GM19455 (cell line): ENCODE measurements at regions not wholly inside any gene's neighbourhood (a gene's known extent, or its start where the extent isn't known, plus 50 kb on each side); places are given as distances from the start of the nearest gene placed in this dataset.

Experiments used
- ATAC-seq: cut with Tn5 transposase; IDR thresholded peaks from one replicate; pipeline ENCODE4 v1.9.1; 2021; ENCODE audit not compliant: unreplicated experiment

DNA sequence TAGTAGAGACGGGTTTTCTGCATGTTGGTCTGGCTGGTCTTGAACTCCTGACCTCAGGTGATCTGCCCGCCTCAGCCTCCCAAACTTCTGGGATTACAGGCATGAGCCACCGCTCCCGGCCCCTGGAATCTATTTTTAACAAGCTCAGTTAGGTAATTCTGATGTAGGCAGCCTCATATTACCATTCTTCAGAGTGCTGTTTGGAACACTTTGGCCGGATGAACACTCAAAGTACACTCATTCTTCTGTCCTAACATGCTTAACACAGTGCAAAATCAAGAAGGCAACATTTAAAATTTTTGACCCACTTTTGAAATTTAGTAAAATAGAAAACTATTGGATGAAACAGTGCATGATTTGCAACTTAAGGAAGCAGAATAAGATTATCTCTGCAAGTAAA, 586.7 kb upstream of the CHORDC1 start:
- no peak for ATAC-seq

GRCh38 chr11:90805172-90805571, 582.3 kb upstream of the CHORDC1 start:
- ATAC-seq, result no peak

DNA sequence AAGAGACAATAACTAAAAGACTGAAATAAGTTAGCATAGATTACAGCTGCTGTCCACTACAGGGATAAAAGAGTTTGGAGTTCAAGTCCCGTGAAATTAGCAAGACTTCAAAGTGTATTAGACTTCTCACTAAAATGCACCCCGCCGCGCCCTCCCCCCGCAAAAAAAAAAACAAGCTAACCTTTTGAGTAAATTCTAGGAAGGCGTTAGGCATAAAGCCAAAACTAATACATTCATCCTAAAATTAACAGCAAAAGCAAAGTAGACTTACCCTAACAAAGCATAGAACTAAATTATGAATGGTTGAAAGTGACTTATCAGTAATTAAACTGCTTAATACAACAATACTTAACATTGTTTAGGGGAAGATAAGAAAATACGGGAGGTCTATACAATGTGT, 581.0 kb upstream of the CHORDC1 start:
- no peak for ATAC-seq

DNA sequence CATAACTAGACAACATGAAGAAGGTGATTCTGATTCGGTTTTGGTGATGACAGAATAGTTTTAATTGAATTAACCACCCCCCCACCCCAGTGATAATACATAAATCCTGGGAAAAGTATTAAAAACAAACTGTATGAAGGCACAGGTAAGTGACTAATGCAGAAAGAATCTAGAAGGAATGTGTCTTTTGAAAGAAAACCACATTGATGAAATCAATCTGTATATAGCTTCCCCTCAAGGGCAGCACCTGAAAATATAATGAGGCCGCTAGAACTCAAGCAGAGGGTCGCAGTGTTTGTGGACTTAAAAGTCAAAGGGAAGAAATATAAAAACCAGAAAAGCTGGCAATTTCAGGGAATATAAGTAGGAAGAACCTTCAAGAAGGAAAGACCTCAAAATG, 580.5 kb upstream of the CHORDC1 start:
- ATAC-seq, result no peak

GRCh38 chr11:90798769-90799168, 575.9 kb upstream of the CHORDC1 start:
- no peak for ATAC-seq

GRCh38 chr11:90795746-90796145, 572.9 kb upstream of the CHORDC1 start:
- ATAC-seq, result no peak

GRCh38 chr11:90788961-90789360, 566.1 kb upstream of the CHORDC1 start:
- ATAC-seq, result no peak

- ATAC-seq, result no peak
Observed at GRCh38 chr11:90784241-90784814, 561.5 kb upstream of the CHORDC1 start.

DNA sequence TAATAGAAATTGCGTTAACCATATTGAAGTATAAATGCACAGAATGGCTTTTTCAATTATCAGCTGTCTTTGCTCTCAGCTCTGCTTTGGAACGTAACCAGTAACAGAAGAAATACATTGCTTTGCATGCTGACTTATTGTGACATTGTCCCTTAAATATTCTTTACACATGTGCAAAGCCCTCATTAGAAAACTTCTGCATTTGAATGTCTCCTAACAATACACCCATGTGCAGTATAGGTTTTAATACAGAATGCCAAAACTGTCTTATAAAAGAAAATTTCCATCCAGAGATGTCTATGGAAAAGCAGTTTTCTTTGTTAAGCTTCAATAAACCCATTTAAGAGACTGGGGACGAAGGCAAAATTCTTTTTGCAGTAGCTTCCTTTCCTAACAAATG, 560.3 kb upstream of the CHORDC1 start:
- no peak for ATAC-seq

GRCh38 chr11:90779098-90779497, 556.2 kb upstream of the CHORDC1 start:
- ATAC-seq, result no peak

- ATAC-seq, result no peak
Observed at GRCh38 chr11:90775567-90776165, 552.8 kb upstream of the CHORDC1 start.

- ATAC-seq, result no peak
Observed at GRCh38 chr11:90774727-90775566, 552.1 kb upstream of the CHORDC1 start.

- no peak for ATAC-seq
Observed at GRCh38 chr11:90770007-90770406, 547.2 kb upstream of the CHORDC1 start.

- ATAC-seq, result no peak
Observed at GRCh38 chr11:90766121-90766520, 543.3 kb upstream of the CHORDC1 start.

DNA sequence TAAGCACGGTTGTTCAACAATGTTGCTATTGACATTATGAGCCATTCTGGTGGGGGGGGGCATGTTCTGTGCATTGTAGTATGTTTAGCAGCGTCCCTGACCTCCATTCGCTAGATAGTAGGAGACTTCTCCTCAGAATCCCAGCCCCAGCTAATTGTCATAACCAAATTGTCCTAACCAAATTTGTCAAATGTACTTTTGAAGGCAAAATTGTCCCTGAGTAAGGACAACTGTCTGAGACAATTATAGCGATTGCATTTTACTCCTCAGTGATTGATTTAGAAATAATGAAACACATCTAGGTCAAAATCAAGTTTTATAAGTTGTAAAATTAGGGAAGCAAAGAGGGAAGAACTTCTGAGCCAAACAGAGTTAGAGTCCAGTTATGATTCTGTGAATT, 541.8 kb upstream of the CHORDC1 start:
- no peak for ATAC-seq

GRCh38 chr11:90757849-90758494, 535.1 kb upstream of the CHORDC1 start:
- no peak for ATAC-seq

DNA sequence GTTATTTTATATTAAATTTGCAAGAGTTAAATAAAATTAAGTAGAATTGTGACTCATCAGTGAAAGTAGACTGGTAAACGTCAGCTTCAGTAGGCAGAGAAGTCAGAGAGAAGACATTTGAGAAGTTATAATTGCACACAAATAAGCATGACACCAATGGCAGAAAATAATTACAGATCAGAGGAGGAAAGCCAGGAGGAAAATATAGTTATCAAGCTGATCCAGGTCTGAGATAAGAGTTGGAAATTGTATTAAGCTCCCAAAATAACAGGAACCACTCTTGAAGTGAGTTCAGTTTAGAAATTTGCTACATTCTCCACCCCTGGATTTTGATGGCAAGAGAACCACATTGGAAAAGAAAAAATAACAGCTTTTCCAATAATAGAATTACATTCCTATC, 533.8 kb upstream of the CHORDC1 start:
- ATAC-seq, result no peak

- no peak for ATAC-seq
Observed at GRCh38 chr11:90753546-90753945, 530.7 kb upstream of the CHORDC1 start.

DNA sequence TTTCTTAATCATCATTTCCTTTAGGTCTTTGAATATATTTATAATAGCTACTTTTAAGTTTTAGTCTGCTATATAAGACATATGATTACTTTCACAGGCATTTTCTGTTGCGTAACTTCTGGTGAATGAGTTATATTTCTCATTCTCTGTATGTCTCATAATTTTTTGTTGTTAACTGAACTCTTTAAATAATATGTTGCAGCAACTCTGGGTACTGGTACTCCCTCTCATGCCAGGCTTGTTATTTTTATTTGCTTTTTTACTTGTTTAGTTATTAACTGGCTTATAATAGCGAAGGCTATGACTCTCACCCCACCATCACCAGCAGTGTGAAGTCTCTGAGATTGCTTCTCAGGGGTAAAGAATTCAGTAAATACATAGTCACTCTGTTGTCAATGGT, 524.2 kb upstream of the CHORDC1 start:
- ATAC-seq, result no peak

GRCh38 chr11:90744169-90744568, 521.3 kb upstream of the CHORDC1 start:
- no peak for ATAC-seq

DNA sequence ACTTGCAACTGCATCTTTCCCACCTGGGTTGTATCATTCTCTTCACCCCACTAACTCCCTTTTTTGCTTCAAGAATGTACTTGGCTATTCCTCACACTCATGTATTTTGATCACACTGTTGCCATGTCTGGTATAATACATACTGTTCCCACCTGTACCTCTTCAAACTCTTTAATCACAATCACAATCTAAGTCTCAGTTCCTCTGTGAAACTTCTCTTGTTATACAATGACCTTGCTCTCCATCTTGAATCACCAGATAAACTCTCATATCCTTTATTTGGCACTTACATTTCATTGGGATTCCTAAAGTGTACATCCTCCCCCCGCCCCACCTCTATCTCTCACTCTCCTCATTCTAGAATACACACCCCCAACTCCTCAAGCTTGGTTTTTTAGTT, 516.0 kb upstream of the CHORDC1 start:
- ATAC-seq, result no peak
